Keratinocyte (primary cell): ENCODE measurements at regions not wholly inside any gene's neighbourhood (a gene's known extent, or its start where the extent isn't known, plus 50 kb on each side); places are given as distances from the start of the nearest gene placed in this dataset.

Experiments used
- CTCF ChIP-seq, 3 experiments: IDR thresholded peaks in 1 of 3; conservative IDR thresholded peaks in 1 of 3; optimal IDR thresholded peaks in 1 of 3; 2 replicates in 2 of 3; 3 replicates in 1 of 3; pipeline versions ENCODE3 to v1.5.1; 2011; ENCODE audit warnings: low read length in 3 of 3, mild to moderate bottlenecking in 3 of 3, moderate library complexity in 2 of 3, control low read depth in 1 of 3, inconsistent platforms in 1 of 3; ENCODE audit not compliant: insufficient read depth in 2 of 3; ENCODE audit errors: extremely low read depth in 1 of 3
- EZH2 ChIP-seq: IDR thresholded peaks from one replicate; pipeline ENCODE4 v1.6.1; 2012; ENCODE audit warnings: inconsistent platforms, mild to moderate bottlenecking, low read length, moderate library complexity

GRCh38 chr6:99132026-99132635 is 184.4 kb upstream of the FBXL4 start:
- no peak for TF ChIP-seq CTCF (optimal IDR thresholded peaks at IDR 0.05 in 1 of 3, IDR thresholded peaks at IDR 0.05 in 1 of 3, conservative IDR thresholded peaks at IDR 0.05 in 1 of 3; ENCODE audit: extremely low read depth in 1 of 3, insufficient read depth in 2 of 3, low read length in 3 of 3)
- TF ChIP-seq EZH2: no peak
